SK-N-MC (cell line): ENCODE measurements at regions not wholly inside any gene's neighbourhood (a gene's known extent, or its start where the extent isn't known, plus 50 kb on each side); places are given as distances from the start of the nearest gene placed in this dataset.

Experiments
- EZH2 ChIP-seq: fragments of 200-600 bp; sonication (generic); IDR thresholded peaks from one replicate; pipeline ENCODE4 v1.6.1; 2017; ENCODE audit warnings: antibody characterized with exemption
- FOXP2 ChIP-seq: optimal IDR thresholded peaks from 2 replicates; pipeline ENCODE3; 2011; ENCODE audit warnings: mild to moderate bottlenecking, moderate library complexity; ENCODE audit not compliant: insufficient read depth; ENCODE audit errors: extremely low read length, control extremely low read depth
- POLR2AphosphoS5 ChIP-seq: IDR thresholded peaks from 2 replicates; pipeline ENCODE4 v1.6.1; 2012; ENCODE audit warnings: mild to moderate bottlenecking, low read depth, low read length, borderline replicate concordance

DNA sequence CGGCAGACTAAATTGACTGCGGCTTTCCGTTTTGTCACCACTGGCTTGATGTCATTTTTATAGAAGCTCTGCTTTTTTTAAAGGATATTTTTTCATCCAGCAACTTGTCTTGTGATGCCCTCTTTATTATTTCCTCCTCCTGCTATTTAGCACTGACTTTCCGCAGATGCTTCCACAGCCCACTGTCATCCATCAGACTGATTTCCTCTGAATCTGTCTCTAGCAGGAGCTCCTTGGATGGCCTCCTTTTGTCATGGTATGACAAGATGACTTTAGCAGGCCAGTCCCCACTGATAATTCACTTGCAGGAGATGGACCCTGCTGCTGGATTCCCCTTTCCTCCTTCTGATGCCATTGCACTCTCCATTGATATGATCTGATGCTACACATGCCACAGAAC is 454.6 kb downstream of the TSN start:
- TF ChIP-seq POLR2AphosphoS5 (no peak), EZH2 (no peak), FOXP2 (no peak)
